ENCODE measurements at regions not wholly inside any gene's neighbourhood (a gene's known extent, or its start where the extent isn't known, plus 50 kb on each side); places are given as distances from the start of the nearest gene placed in this dataset.
"Not testable (repeated sequence)": the region's sequence is repeated elsewhere in the genome, so short reads cannot be mapped to it uniquely, and the experiment has no call there.

DNA sequence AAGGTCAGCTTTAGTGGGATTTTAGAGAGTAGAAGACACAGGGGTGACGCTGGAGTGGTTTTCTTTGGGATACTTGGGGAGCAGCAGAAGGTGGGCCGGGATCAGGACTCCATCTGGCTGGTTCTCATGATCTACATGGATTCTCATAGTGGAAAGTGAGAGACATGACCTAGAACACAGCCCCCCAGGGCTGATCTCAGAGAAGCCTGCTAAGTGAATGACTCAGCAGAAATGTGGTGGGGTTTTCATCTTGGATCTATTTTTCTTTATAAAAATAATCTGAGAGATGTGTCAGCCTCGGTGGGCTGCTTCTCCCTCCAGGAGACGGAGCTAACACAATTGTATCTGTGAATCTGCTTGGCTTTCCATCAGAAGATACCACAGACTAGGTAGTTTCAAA lies 484.4 kb downstream of the TMEM121 start:
- TF ChIP-seq, protein P1, sequence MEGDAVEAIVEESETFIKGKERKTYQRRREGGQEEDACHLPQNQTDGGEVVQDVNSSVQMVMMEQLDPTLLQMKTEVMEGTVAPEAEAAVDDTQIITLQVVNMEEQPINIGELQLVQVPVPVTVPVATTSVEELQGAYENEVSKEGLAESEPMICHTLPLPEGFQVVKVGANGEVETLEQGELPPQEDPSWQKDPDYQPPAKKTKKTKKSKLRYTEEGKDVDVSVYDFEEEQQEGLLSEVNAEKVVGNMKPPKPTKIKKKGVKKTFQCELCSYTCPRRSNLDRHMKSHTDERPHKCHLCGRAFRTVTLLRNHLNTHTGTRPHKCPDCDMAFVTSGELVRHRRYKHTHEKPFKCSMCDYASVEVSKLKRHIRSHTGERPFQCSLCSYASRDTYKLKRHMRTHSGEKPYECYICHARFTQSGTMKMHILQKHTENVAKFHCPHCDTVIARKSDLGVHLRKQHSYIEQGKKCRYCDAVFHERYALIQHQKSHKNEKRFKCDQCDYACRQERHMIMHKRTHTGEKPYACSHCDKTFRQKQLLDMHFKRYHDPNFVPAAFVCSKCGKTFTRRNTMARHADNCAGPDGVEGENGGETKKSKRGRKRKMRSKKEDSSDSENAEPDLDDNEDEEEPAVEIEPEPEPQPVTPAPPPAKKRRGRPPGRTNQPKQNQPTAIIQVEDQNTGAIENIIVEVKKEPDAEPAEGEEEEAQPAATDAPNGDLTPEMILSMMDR (IDR thresholded peaks at IDR 0.05) = no peak
- TF ChIP-seq POLR2A (IDR thresholded peaks at IDR 0.05) (no peak), EP300 (IDR thresholded peaks at IDR 0.05) (no peak), POLR2AphosphoS5 (IDR thresholded peaks at IDR 0.05) (no peak)
- Histone ChIP-seq H3K4me1 (no peaks in the 10 kb centered on the region), H3K27ac (no peak overlapping the region), H3K4me3 (no peak overlapping the region), H3K36me3 (no peaks in the 10 kb centered on the region), H3K9me3 (no peaks in the 10 kb centered on the region), H3K27me3 (peaks cover 0 to 4% (median 0%) of the 10 kb centered on the region in 3 donors)
- no peak for DNase-seq
- intact Hi-C loops (cut with DNase I; ENCODE audit: low total_unique reads) = no loop called here
- 55 to 71% (median 59%) methylated on average over 4 of the region's 4 CpGs for WGBS, 5 donors

GRCh38 chr14:106011631-106012360 lies 485.4 kb downstream of the TMEM121 start:
- WGBS, 5 donors = 28 to 50% (median 34%) methylated on average over 11 to 21 of the region's 22 CpGs
- intact Hi-C loops (cut with DNase I; ENCODE audit: low total_unique reads); H3K27me3 ChIP-seq; H3K4me3 ChIP-seq; H3K4me1 ChIP-seq; H3K9me3 ChIP-seq; H3K27ac ChIP-seq; H3K36me3 ChIP-seq: not testable (repeated sequence)
- DNase-seq = peak; percentile 45 to 85
- TF ChIP-seq, protein P1 (IDR thresholded peaks at IDR 0.05) = peak in 2 of 7 experiments; percentile 35 to 69

DNA sequence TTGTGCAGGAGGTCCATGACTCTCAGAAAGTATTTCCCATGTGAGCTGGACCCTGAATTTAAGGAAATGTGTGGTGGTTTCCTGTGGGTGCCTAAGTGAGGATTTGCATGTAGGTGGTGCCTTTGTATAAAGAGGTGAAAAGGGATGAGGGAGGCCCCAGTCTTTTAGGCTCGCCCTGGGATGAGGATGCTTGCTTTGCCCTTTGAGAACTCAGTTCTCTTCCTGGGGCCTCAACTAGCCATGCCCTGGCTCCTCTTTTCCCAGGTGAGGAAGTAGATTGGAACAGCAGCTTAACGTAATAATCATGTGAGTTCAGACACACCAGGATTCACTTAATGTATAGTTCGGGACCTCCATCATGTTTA lies 486.0 kb downstream of the TMEM121 start:
- intact Hi-C loops (cut with DNase I; ENCODE audit: low total_unique reads); DNase-seq: not testable (repeated sequence)
- 55 to 86% (median 82%) methylated on average over 3 of the region's 3 CpGs for WGBS, 5 donors

GRCh38 chr14:106013879-106014376 lies 487.5 kb downstream of the TMEM121 start:
- Histone ChIP-seq H3K4me3 (no peak overlapping the region), H3K27ac (no peak overlapping the region), H3K36me3 (no peaks in the 10 kb centered on the region), H3K9me3 (no peaks in the 10 kb centered on the region), H3K27me3 (peaks cover 0 to 4% (median 0%) of the 10 kb centered on the region in 3 donors), H3K4me1 (no peaks in the 10 kb centered on the region)
- WGBS, 5 donors = 54 to 68% (median 61%) methylated on average over 6 of the region's 6 CpGs
- intact Hi-C loops (cut with DNase I; ENCODE audit: low total_unique reads) = no loop called here
- TF ChIP-seq, protein P1 (IDR thresholded peaks at IDR 0.05) = no peak
- TF ChIP-seq POLR2AphosphoS5 (IDR thresholded peaks at IDR 0.05) (no peak), POLR2A (IDR thresholded peaks at IDR 0.05) (no peak), EP300 (IDR thresholded peaks at IDR 0.05) (no peak)
- no peak for DNase-seq

More for the DNA sequence above, 486.0 kb downstream of the TMEM121 start:
- not testable (repeated sequence) for H3K27ac ChIP-seq, H3K4me1 ChIP-seq, H3K9me3 ChIP-seq, H3K36me3 ChIP-seq, H3K4me3 ChIP-seq, H3K27me3 ChIP-seq

GRCh38 chr14:106017952-106018351 lies 491.6 kb downstream of the TMEM121 start:
- H3K36me3 ChIP-seq; DNase-seq; H3K9me3 ChIP-seq; H3K27ac ChIP-seq; H3K4me3 ChIP-seq; intact Hi-C loops (cut with DNase I; ENCODE audit: low total_unique reads); H3K4me1 ChIP-seq; H3K27me3 ChIP-seq: not testable (repeated sequence)
- WGBS, 5 donors = 37 to 73% (median 60%) methylated on average over 2 to 3 of the region's 3 CpGs

Data from stomach (tissue), 8 donors.